T-helper 2 cell treated with Interferon-gamma antibody and Interleukin-4, amounts not matched to agents 5 μg/mL and 100 μg/mL, for 36 hours (primary cell): ENCODE measurements at regions not wholly inside any gene's neighbourhood (a gene's known extent, or its start where the extent isn't known, plus 50 kb on each side); places are given as distances from the start of the nearest gene placed in this dataset.
"Not testable (repeated sequence)": the region's sequence is repeated elsewhere in the genome, so short reads cannot be mapped to it uniquely, and the experiment has no call there.

Experiments used
- DNase-seq: peaks from one replicate; pipeline ENCODE4 v3.0.0; 2021; ENCODE audit warnings: low spot score
- H3K27ac Mint-ChIP-seq: one replicate; pipeline ENCODE4 v1.8.0; 2021; ENCODE audit warnings: mild to moderate bottlenecking, mixed read lengths
- H3K27me3 Mint-ChIP-seq: one replicate; pipeline ENCODE4 v1.8.0; 2021; ENCODE audit warnings: low read depth, mixed read lengths
- H3K36me3 Mint-ChIP-seq: one replicate; pipeline ENCODE4 v1.8.0; 2021; ENCODE audit warnings: low read depth, mixed read lengths
- H3K4me1 Mint-ChIP-seq: one replicate; pipeline ENCODE4 v1.8.0; 2021; ENCODE audit warnings: low read depth, mixed read lengths
- H3K4me3 Mint-ChIP-seq: one replicate; pipeline ENCODE4 v1.8.0; 2022; ENCODE audit warnings: mild to moderate bottlenecking, moderate library complexity, mixed read lengths
- H3K9me3 Mint-ChIP-seq: one replicate; pipeline ENCODE4 v1.8.0; 2021; ENCODE audit warnings: mixed read lengths

GRCh38 chr6:10312445-10312844, 102.4 kb downstream of the TFAP2A start:
- no peak overlapping the region for H3K27ac Mint-ChIP-seq
- no peaks in the 10 kb centered on the region for H3K27me3 Mint-ChIP-seq
- H3K36me3 Mint-ChIP-seq = no peaks in the 10 kb centered on the region
- H3K4me1 Mint-ChIP-seq = no peaks in the 10 kb centered on the region
- H3K9me3 Mint-ChIP-seq = no peaks in the 10 kb centered on the region
- H3K4me3 Mint-ChIP-seq = no peak overlapping the region
- DNase-seq = no peak

- DNase-seq, H3K4me1 Mint-ChIP-seq, H3K4me3 Mint-ChIP-seq, H3K27me3 Mint-ChIP-seq, H3K27ac Mint-ChIP-seq, H3K36me3 Mint-ChIP-seq, H3K9me3 Mint-ChIP-seq: not testable (repeated sequence)
Measured at GRCh38 chr6:10311546-10312405, 103.1 kb downstream of the TFAP2A start.

GRCh38 chr6:10310826-10311225, 104.0 kb downstream of the TFAP2A start:
- no peaks in the 10 kb centered on the region for H3K27me3 Mint-ChIP-seq
- no peaks in the 10 kb centered on the region for H3K4me1 Mint-ChIP-seq
- no peaks in the 10 kb centered on the region for H3K9me3 Mint-ChIP-seq
- no peak overlapping the region for H3K4me3 Mint-ChIP-seq
- H3K36me3 Mint-ChIP-seq = no peaks in the 10 kb centered on the region
- DNase-seq = no peak
- no peak overlapping the region for H3K27ac Mint-ChIP-seq

GRCh38 chr6:10310330-10310653, 104.6 kb downstream of the TFAP2A start:
- Mint-ChIP-seq H3K9me3 (no peaks in the 10 kb centered on the region), H3K4me3 (no peak overlapping the region), H3K36me3 (no peaks in the 10 kb centered on the region), H3K4me1 (no peaks in the 10 kb centered on the region), H3K27ac (no peak overlapping the region), H3K27me3 (no peaks in the 10 kb centered on the region)
- no peak for DNase-seq

GRCh38 chr6:10309457-10310329, 105.2 kb downstream of the TFAP2A start:
- no peaks in the 10 kb centered on the region for H3K4me1 Mint-ChIP-seq
- H3K4me3 Mint-ChIP-seq = no peak overlapping the region
- no peak overlapping the region for H3K27ac Mint-ChIP-seq
- no peaks in the 10 kb centered on the region for H3K27me3 Mint-ChIP-seq
- H3K36me3 Mint-ChIP-seq = no peaks in the 10 kb centered on the region
- no peak for DNase-seq
- H3K9me3 Mint-ChIP-seq = no peaks in the 10 kb centered on the region

GRCh38 chr6:10307476-10307875, 107.4 kb downstream of the TFAP2A start:
- no peak for DNase-seq
- Mint-ChIP-seq H3K27me3 (no peaks in the 10 kb centered on the region), H3K4me1 (no peaks in the 10 kb centered on the region), H3K9me3 (no peaks in the 10 kb centered on the region), H3K4me3 (no peak overlapping the region), H3K36me3 (no peaks in the 10 kb centered on the region), H3K27ac (no peak overlapping the region)

GRCh38 chr6:10307028-10307427, 107.8 kb downstream of the TFAP2A start:
- Mint-ChIP-seq H3K4me3 (no peak overlapping the region), H3K4me1 (no peaks in the 10 kb centered on the region), H3K27ac (no peak overlapping the region)

GRCh38 chr6:10305790-10306415, 109.0 kb downstream of the TFAP2A start:
- DNase-seq = no peak
- H3K4me3 Mint-ChIP-seq = no peak overlapping the region
- H3K27ac Mint-ChIP-seq = no peak overlapping the region
- no peaks in the 10 kb centered on the region for H3K36me3 Mint-ChIP-seq
- H3K27me3 Mint-ChIP-seq = no peaks in the 10 kb centered on the region
- H3K9me3 Mint-ChIP-seq = no peaks in the 10 kb centered on the region
- H3K4me1 Mint-ChIP-seq = no peaks in the 10 kb centered on the region

More at GRCh38 chr6:10307028-10307427, 107.8 kb downstream of the TFAP2A start:
- Mint-ChIP-seq H3K27me3 (no peaks in the 10 kb centered on the region), H3K36me3 (no peaks in the 10 kb centered on the region), H3K9me3 (no peaks in the 10 kb centered on the region)
- no peak for DNase-seq

GRCh38 chr6:10303608-10304506, 111.0 kb downstream of the TFAP2A start:
- no peaks in the 10 kb centered on the region for H3K4me1 Mint-ChIP-seq
- H3K36me3 Mint-ChIP-seq = no peaks in the 10 kb centered on the region
- H3K27ac Mint-ChIP-seq = no peak overlapping the region
- no peaks in the 10 kb centered on the region for H3K27me3 Mint-ChIP-seq
- no peaks in the 10 kb centered on the region for H3K9me3 Mint-ChIP-seq
- DNase-seq = no peak
- H3K4me3 Mint-ChIP-seq = no peak overlapping the region

GRCh38 chr6:10302566-10303235, 112.2 kb downstream of the TFAP2A start:
- DNase-seq = no peak

GRCh38 chr6:10300071-10300470, 114.8 kb downstream of the TFAP2A start:
- Mint-ChIP-seq H3K27me3 (no peaks in the 10 kb centered on the region), H3K27ac (no peak overlapping the region), H3K9me3 (no peaks in the 10 kb centered on the region), H3K36me3 (no peaks in the 10 kb centered on the region), H3K4me1 (no peaks in the 10 kb centered on the region), H3K4me3 (no peak overlapping the region)
- no peak for DNase-seq

More at GRCh38 chr6:10302566-10303235, 112.2 kb downstream of the TFAP2A start:
- Mint-ChIP-seq H3K27me3 (no peaks in the 10 kb centered on the region), H3K9me3 (no peaks in the 10 kb centered on the region), H3K27ac (no peak overlapping the region), H3K36me3 (no peaks in the 10 kb centered on the region), H3K4me1 (no peaks in the 10 kb centered on the region), H3K4me3 (no peak overlapping the region)

GRCh38 chr6:10297832-10298231, 117.0 kb downstream of the TFAP2A start:
- no peaks in the 10 kb centered on the region for H3K36me3 Mint-ChIP-seq
- H3K4me3 Mint-ChIP-seq = no peak overlapping the region
- no peaks in the 10 kb centered on the region for H3K4me1 Mint-ChIP-seq
- H3K27me3 Mint-ChIP-seq = no peaks in the 10 kb centered on the region
- DNase-seq = no peak
- H3K9me3 Mint-ChIP-seq = peaks cover 3% of the 10 kb centered on the region
- H3K27ac Mint-ChIP-seq = no peak overlapping the region

GRCh38 chr6:10278746-10279145, 136.1 kb downstream of the TFAP2A start:
- Mint-ChIP-seq H3K4me3 (no peak overlapping the region), H3K9me3 (no peaks in the 10 kb centered on the region), H3K36me3 (no peaks in the 10 kb centered on the region), H3K4me1 (no peaks in the 10 kb centered on the region), H3K27me3 (no peaks in the 10 kb centered on the region), H3K27ac (no peak overlapping the region)
- DNase-seq = no peak
